IMR-90 (cell line): ENCODE measurements at regions not wholly inside any gene's neighbourhood (a gene's known extent, or its start where the extent isn't known, plus 50 kb on each side); places are given as distances from the start of the nearest gene placed in this dataset.

ENCODE experiments used
- POLR2A ChIP-seq: IDR thresholded peaks from 2 replicates; pipeline ENCODE4 v1.6.1; 2012; ENCODE audit warnings: mild to moderate bottlenecking, low read depth, low read length
- RFX5 ChIP-seq: IDR thresholded peaks from 2 replicates; pipeline ENCODE4 v1.8.0; 2012; ENCODE audit warnings: low read depth, mild to moderate bottlenecking, low read length, moderate library complexity
- TF ChIP-seq, protein P1 (sequence below): conservative IDR thresholded peaks from 2 replicates; pipeline ENCODE4 v1.5.1; 2012; ENCODE audit warnings: mild to moderate bottlenecking, low read depth, low read length, improper control_type of control experiment

DNA sequence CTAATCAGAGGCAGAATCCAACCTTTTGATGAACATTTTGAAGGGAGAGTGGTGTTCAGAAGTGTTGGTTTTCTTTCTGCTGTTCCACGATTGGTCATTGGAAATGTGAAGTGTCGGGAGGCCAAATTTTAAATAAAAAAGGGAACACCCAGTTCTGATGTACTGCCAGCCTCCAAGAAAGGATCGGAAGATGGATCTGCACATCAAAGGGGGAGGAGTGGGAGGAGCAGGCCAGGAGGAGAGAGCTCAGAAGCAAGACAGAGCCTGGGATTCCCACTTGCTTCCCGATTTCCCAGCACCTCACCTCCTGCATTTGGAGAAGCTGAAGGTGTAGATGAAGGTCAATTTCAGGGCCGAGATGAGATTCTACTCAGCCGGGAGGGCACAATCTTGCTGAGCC lies 55.9 kb upstream of the NAA20 start:
- TF ChIP-seq, protein P1, sequence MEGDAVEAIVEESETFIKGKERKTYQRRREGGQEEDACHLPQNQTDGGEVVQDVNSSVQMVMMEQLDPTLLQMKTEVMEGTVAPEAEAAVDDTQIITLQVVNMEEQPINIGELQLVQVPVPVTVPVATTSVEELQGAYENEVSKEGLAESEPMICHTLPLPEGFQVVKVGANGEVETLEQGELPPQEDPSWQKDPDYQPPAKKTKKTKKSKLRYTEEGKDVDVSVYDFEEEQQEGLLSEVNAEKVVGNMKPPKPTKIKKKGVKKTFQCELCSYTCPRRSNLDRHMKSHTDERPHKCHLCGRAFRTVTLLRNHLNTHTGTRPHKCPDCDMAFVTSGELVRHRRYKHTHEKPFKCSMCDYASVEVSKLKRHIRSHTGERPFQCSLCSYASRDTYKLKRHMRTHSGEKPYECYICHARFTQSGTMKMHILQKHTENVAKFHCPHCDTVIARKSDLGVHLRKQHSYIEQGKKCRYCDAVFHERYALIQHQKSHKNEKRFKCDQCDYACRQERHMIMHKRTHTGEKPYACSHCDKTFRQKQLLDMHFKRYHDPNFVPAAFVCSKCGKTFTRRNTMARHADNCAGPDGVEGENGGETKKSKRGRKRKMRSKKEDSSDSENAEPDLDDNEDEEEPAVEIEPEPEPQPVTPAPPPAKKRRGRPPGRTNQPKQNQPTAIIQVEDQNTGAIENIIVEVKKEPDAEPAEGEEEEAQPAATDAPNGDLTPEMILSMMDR = no peak
- no peak for TF ChIP-seq RFX5
- TF ChIP-seq POLR2A = no peak
